ENCODE measurements at regions not wholly inside any gene's neighbourhood (a gene's known extent, or its start where the extent isn't known, plus 50 kb on each side); places are given as distances from the start of the nearest gene placed in this dataset.
"Not testable (repeated sequence)": the region's sequence is repeated elsewhere in the genome, so short reads cannot be mapped to it uniquely, and the experiment has no call there.

- H3K4me3 ChIP-seq (ENCODE audit: low read length) = no peak overlapping the region
- no peak overlapping the region for H3K4me2 ChIP-seq (ENCODE audit: low read length)
- no peaks in the 10 kb centered on the region for H3K79me2 ChIP-seq (ENCODE audit: low read length)
- TF ChIP-seq EZH2phosphoT487 (IDR thresholded peaks at IDR 0.05; ENCODE audit: low read depth) = no peak
- no peak for TF ChIP-seq CTCF (IDR thresholded peaks at IDR 0.05; ENCODE audit: low read depth, low read length)
- H4K20me1 ChIP-seq (ENCODE audit: insufficient read depth, low read length) = no peaks in the 10 kb centered on the region
- H2AFZ ChIP-seq (ENCODE audit: low read depth, low read length) = no peak overlapping the region
- no peak overlapping the region for H3K27ac ChIP-seq (ENCODE audit: low read length)
- H3K9me3 ChIP-seq (ENCODE audit: insufficient read depth, low read length) = no peaks in the 10 kb centered on the region
- peaks cover 4% of the 10 kb centered on the region; the same call in 1 of the 2 replicates for H3K27me3 ChIP-seq (ENCODE audit: low read depth, low read length)
- no peaks in the 10 kb centered on the region for H3K36me3 ChIP-seq (replicated peaks; ENCODE audit: low read depth, low read length)
- no peaks in the 10 kb centered on the region for H3K4me1 ChIP-seq (ENCODE audit: low read length)
- no peak overlapping the region for H3K9ac ChIP-seq (ENCODE audit: low read length)
Observed at GRCh38 chr10:22805304-22805703, 90.9 kb upstream of the PIP4K2A start.

GRCh38 chr10:22803261-22803885, 89.0 kb upstream of the PIP4K2A start:
- H3K36me3 ChIP-seq (replicated peaks; ENCODE audit: low read depth, low read length) = no peaks in the 10 kb centered on the region
- no peak overlapping the region for H3K27ac ChIP-seq (ENCODE audit: low read length)
- no peaks in the 10 kb centered on the region for H3K9me3 ChIP-seq (ENCODE audit: insufficient read depth, low read length)
- H3K27me3 ChIP-seq (ENCODE audit: low read depth, low read length) = peaks cover 4% of the 10 kb centered on the region; the same call in 1 of the 2 replicates
- H3K4me3 ChIP-seq (ENCODE audit: low read length) = no peak overlapping the region
- H3K79me2 ChIP-seq (ENCODE audit: low read length) = no peaks in the 10 kb centered on the region
- H3K9ac ChIP-seq (ENCODE audit: low read length) = no peak overlapping the region
- H2AFZ ChIP-seq (ENCODE audit: low read depth, low read length) = no peak overlapping the region
- no peaks in the 10 kb centered on the region for H3K4me1 ChIP-seq (ENCODE audit: low read length)
- no peak for TF ChIP-seq EZH2phosphoT487 (IDR thresholded peaks at IDR 0.05; ENCODE audit: low read depth)
- TF ChIP-seq CTCF (IDR thresholded peaks at IDR 0.05; ENCODE audit: low read depth, low read length) = no peak
- H4K20me1 ChIP-seq (ENCODE audit: insufficient read depth, low read length) = no peaks in the 10 kb centered on the region
- H3K4me2 ChIP-seq (ENCODE audit: low read length) = no peak overlapping the region

DNA sequence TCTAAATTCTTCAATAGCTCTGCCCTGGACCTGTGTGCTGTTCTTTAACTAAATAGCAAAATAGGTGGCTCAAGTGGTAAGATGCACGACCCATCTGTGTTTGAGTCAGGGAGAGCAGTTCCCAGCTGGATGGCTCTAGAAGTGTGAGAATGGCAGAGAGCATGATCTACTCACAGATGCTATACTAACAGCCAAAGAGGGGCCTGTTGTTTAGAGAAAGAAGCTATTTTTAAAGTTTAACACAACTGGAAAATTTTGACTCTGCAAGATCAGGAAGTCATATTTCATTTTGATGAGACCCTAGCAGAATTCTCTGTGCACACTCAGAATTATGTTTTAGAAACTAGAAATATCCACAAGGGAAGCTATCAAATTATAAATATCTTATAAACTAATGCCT, 87.4 kb upstream of the PIP4K2A start:
- H3K9ac ChIP-seq (ENCODE audit: low read length) = no peak overlapping the region
- no peak overlapping the region for H3K4me3 ChIP-seq (ENCODE audit: low read length)
- H3K79me2 ChIP-seq (ENCODE audit: low read length) = no peaks in the 10 kb centered on the region
- H3K4me2 ChIP-seq (ENCODE audit: low read length) = no peak overlapping the region
- H3K27ac ChIP-seq (ENCODE audit: low read length) = no peak overlapping the region
- H3K36me3 ChIP-seq (replicated peaks; ENCODE audit: low read depth, low read length) = no peaks in the 10 kb centered on the region
- TF ChIP-seq CTCF (IDR thresholded peaks at IDR 0.05; ENCODE audit: low read depth, low read length) = no peak
- no peak for TF ChIP-seq EZH2phosphoT487 (IDR thresholded peaks at IDR 0.05; ENCODE audit: low read depth)
- H3K9me3 ChIP-seq (ENCODE audit: insufficient read depth, low read length) = no peaks in the 10 kb centered on the region
- H2AFZ ChIP-seq (ENCODE audit: low read depth, low read length) = no peak overlapping the region
- peaks cover 4% of the 10 kb centered on the region; the same call in 1 of the 2 replicates for H3K27me3 ChIP-seq (ENCODE audit: low read depth, low read length)
- H3K4me1 ChIP-seq (ENCODE audit: low read length) = no peaks in the 10 kb centered on the region
- no peaks in the 10 kb centered on the region for H4K20me1 ChIP-seq (ENCODE audit: insufficient read depth, low read length)

GRCh38 chr10:22797796-22798195, 83.4 kb upstream of the PIP4K2A start:
- not testable (repeated sequence) for H3K4me2 ChIP-seq (ENCODE audit: low read length)

More at GRCh38 chr10:22797796-22798195, 83.4 kb upstream of the PIP4K2A start:
- H4K20me1 ChIP-seq (ENCODE audit: insufficient read depth, low read length); H3K27me3 ChIP-seq (ENCODE audit: low read depth, low read length); H3K4me3 ChIP-seq (ENCODE audit: low read length); H3K36me3 ChIP-seq (replicated peaks; ENCODE audit: low read depth, low read length); H3K27ac ChIP-seq (ENCODE audit: low read length); H3K79me2 ChIP-seq (ENCODE audit: low read length); H3K9ac ChIP-seq (ENCODE audit: low read length); H3K4me1 ChIP-seq (ENCODE audit: low read length); H2AFZ ChIP-seq (ENCODE audit: low read depth, low read length); H3K9me3 ChIP-seq (ENCODE audit: insufficient read depth, low read length): not testable (repeated sequence)
